HG03175 (cell line): ENCODE measurements at regions not wholly inside any gene's neighbourhood (a gene's known extent, or its start where the extent isn't known, plus 50 kb on each side); places are given as distances from the start of the nearest gene placed in this dataset.

Experiments used
- ATAC-seq: cut with Tn5 transposase; IDR thresholded peaks from one replicate; pipeline ENCODE4 v1.9.1; 2021; ENCODE audit warnings: mild to moderate bottlenecking, moderate library complexity; ENCODE audit not compliant: unreplicated experiment

GRCh38 chr18:77505499-77505898 lies 255.9 kb downstream of the GALR1 start:
- no peak for ATAC-seq

- ATAC-seq: no peak
These were observed 262.5 kb downstream of the GALR1 start for GRCh38 chr18:77512152-77512551.

GRCh38 chr18:77517901-77518300 lies 268.3 kb downstream of the GALR1 start:
- no peak for ATAC-seq

- ATAC-seq: no peak
These were observed 271.1 kb downstream of the GALR1 start for GRCh38 chr18:77520767-77521166.

GRCh38 chr18:77522051-77522675 lies 272.5 kb downstream of the GALR1 start:
- no peak for ATAC-seq

- no peak for ATAC-seq
These were observed 275.3 kb downstream of the GALR1 start for GRCh38 chr18:77524909-77525308.

- no peak for ATAC-seq
These were observed 277.3 kb downstream of the GALR1 start for GRCh38 chr18:77526962-77527361.

- ATAC-seq: no peak
These were observed 279.2 kb downstream of the GALR1 start for GRCh38 chr18:77528872-77529271.

GRCh38 chr18:77529492-77530176 lies 280.0 kb downstream of the GALR1 start:
- no peak for ATAC-seq

GRCh38 chr18:77530732-77531131 lies 281.1 kb downstream of the GALR1 start:
- no peak for ATAC-seq

GRCh38 chr18:77539860-77540259 lies 290.2 kb downstream of the GALR1 start:
- ATAC-seq: no peak

GRCh38 chr18:77544792-77545191 lies 295.1 kb downstream of the GALR1 start:
- no peak for ATAC-seq

GRCh38 chr18:77547757-77548156 lies 298.1 kb downstream of the GALR1 start:
- ATAC-seq: no peak

GRCh38 chr18:77548790-77549420 lies 299.3 kb downstream of the GALR1 start:
- ATAC-seq: no peak

- ATAC-seq: no peak
These were observed 301.0 kb downstream of the GALR1 start for GRCh38 chr18:77550625-77551024.

- no peak for ATAC-seq
These were observed 301.4 kb downstream of the GALR1 start for GRCh38 chr18:77551055-77551454.

GRCh38 chr18:77552945-77553344 lies 303.3 kb downstream of the GALR1 start:
- ATAC-seq: no peak

GRCh38 chr18:77554061-77554460 lies 304.4 kb downstream of the GALR1 start:
- ATAC-seq: no peak

- no peak for ATAC-seq
These were observed 307.5 kb downstream of the GALR1 start for GRCh38 chr18:77557046-77557587.

- ATAC-seq: no peak
These were observed 309.7 kb downstream of the GALR1 start for GRCh38 chr18:77559274-77559910.

- ATAC-seq: peak; percentile 81
These were observed 310.8 kb downstream of the GALR1 start for GRCh38 chr18:77560341-77560992.
